Liver (tissue), 7 donors: ENCODE measurements at regions not wholly inside any gene's neighbourhood (a gene's known extent, or its start where the extent isn't known, plus 50 kb on each side); places are given as distances from the start of the nearest gene placed in this dataset.

Source experiments
- DNase-seq: peaks from one replicate; pipeline ENCODE4 v3.0.0-alpha.2; 2017; ENCODE audit warnings: low spot score
- H3K27ac ChIP-seq, 2 donors: one replicate each; pipeline ENCODE4 v1.7.0; 2013; ENCODE audit warnings: inconsistent platforms in 2 of 2, low read length in 2 of 2, control low read depth in 1 of 2, low read depth in 1 of 2, mild to moderate bottlenecking in 1 of 2
- H3K27me3 ChIP-seq, 4 donors: one replicate each; pipeline versions ENCODE4 v1.6.1 to v1.7.0; 2013; ENCODE audit warnings: low read length in 3 of 4, inconsistent platforms in 1 of 4, mild to moderate bottlenecking in 1 of 4, moderate library complexity in 1 of 4; ENCODE audit not compliant: control insufficient read depth in 4 of 4, insufficient read depth in 4 of 4
- H3K36me3 ChIP-seq, 4 donors: one replicate each; pipeline versions ENCODE4 v1.6.1 to v1.7.0; 2013; ENCODE audit warnings: low read length in 3 of 4, mild to moderate bottlenecking in 3 of 4, low read depth in 1 of 4, moderate library complexity in 1 of 4; ENCODE audit not compliant: control insufficient read depth in 4 of 4, insufficient read depth in 3 of 4
- H3K4me1 ChIP-seq, 4 donors: one replicate each; pipeline versions ENCODE4 v1.6.1 to v1.7.0; 2013; ENCODE audit warnings: low read length in 3 of 4, mild to moderate bottlenecking in 3 of 4, moderate library complexity in 1 of 4; ENCODE audit not compliant: control insufficient read depth in 4 of 4, insufficient read depth in 4 of 4
- H3K4me3 ChIP-seq, 3 donors: one replicate each; pipeline versions ENCODE4 v1.6.1 to v1.7.0; 2013; ENCODE audit warnings: low read length in 3 of 3, control low read depth in 1 of 3, low read depth in 1 of 3, mild to moderate bottlenecking in 1 of 3
- H3K9ac ChIP-seq, 2 donors: one replicate each; pipeline ENCODE4 v1.7.0; 2013; ENCODE audit warnings: low read length in 2 of 2, mild to moderate bottlenecking in 2 of 2, moderate library complexity in 2 of 2, control low read depth in 1 of 2, low read depth in 1 of 2
- H3K9me3 ChIP-seq, 4 donors: one replicate each; pipeline versions ENCODE4 v1.6.1 to v1.7.0; 2013; ENCODE audit warnings: low read length in 3 of 4; ENCODE audit not compliant: control insufficient read depth in 4 of 4
- ATF3 ChIP-seq: IDR thresholded peaks from 2 replicates; pipeline ENCODE4 v1.6.1; 2016; ENCODE audit warnings: antibody characterized with exemption
- FOXA1 ChIP-seq: IDR thresholded peaks from 2 replicates; pipeline ENCODE4 v1.6.1; 2016; ENCODE audit warnings: antibody characterized with exemption
- FOXA2 ChIP-seq: IDR thresholded peaks from 2 replicates; pipeline ENCODE4 v1.6.1; 2016; ENCODE audit warnings: antibody characterized with exemption
- HNF4A ChIP-seq, 2 donors: conservative IDR thresholded peaks; 2 replicates each; pipeline ENCODE4 v1.6.1; 2016; ENCODE audit warnings: antibody characterized with exemption in 2 of 2, mild to moderate bottlenecking in 2 of 2
- HNF4G ChIP-seq: IDR thresholded peaks from 2 replicates; pipeline ENCODE4 v1.6.1; 2016; ENCODE audit warnings: antibody characterized with exemption
- JUND ChIP-seq, 2 donors: IDR thresholded peaks; 2 replicates each; pipeline ENCODE4 v1.6.1; 2016; ENCODE audit warnings: antibody characterized with exemption in 2 of 2
- NR2F2 ChIP-seq: IDR thresholded peaks from 2 replicates; pipeline ENCODE4 v1.6.1; 2016; ENCODE audit warnings: antibody characterized with exemption
- RAD21 ChIP-seq, 2 donors: IDR thresholded peaks; 2 replicates each; pipeline ENCODE4 v1.6.1; 2016; ENCODE audit warnings: antibody characterized with exemption in 2 of 2, mild to moderate bottlenecking in 2 of 2
- SP1 ChIP-seq: IDR thresholded peaks from 2 replicates; pipeline ENCODE4 v1.6.1; 2018; ENCODE audit warnings: antibody characterized with exemption, mild to moderate bottlenecking
- TAF1 ChIP-seq: conservative IDR thresholded peaks from 2 replicates; pipeline ENCODE4 v1.6.1; 2016; ENCODE audit warnings: antibody characterized with exemption, mild to moderate bottlenecking
- ZBTB33 ChIP-seq: IDR thresholded peaks from 2 replicates; pipeline ENCODE4 v1.6.1; 2016; ENCODE audit warnings: antibody characterized with exemption
- WGBS: extraction: QIAGEN DNeasy Blood & Tissue Kit; methylation state at CpG from one replicate; pipeline ENCODE4 v1.1.7; 2013; 5-methylcytosine and 5-hydroxymethylcytosine counted together
- TF ChIP-seq, protein P1 (sequence below): IDR thresholded peaks from 2 replicates; pipeline ENCODE4 v1.6.1; 2016; ENCODE audit warnings: antibody characterized with exemption
- donor health status: healthy.
- donor health status: healthy.
- donor health status: healthy.
- donor health status: healthy.

DNA sequence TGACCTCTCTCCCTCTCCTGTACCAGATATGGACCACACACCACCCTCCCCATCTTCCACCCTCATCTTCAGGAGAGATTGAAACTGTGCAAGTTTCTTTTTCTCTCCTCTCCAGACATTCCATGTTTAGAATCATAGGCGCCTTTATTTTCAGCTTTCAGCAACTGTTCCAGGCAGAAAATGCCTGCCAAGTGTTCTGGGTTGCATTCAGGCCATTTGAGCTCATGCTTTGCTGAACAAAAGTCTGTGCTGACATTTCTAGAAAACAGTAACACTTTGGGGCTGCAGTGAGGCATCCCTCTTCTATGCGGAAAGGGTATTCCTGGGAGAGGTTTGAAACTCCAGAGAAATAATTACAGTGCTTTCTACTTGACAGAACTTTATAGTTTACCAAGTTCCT, 361.7 kb downstream of the GPAM start:
- DNase-seq = no peak
- WGBS = 84% methylated on average over 2 of the region's 2 CpGs
- TF ChIP-seq RAD21 (IDR thresholded peaks at IDR 0.05) (no peak), HNF4A (conservative IDR thresholded peaks at IDR 0.05) (no peak), ZBTB33 (no peak)

DNA sequence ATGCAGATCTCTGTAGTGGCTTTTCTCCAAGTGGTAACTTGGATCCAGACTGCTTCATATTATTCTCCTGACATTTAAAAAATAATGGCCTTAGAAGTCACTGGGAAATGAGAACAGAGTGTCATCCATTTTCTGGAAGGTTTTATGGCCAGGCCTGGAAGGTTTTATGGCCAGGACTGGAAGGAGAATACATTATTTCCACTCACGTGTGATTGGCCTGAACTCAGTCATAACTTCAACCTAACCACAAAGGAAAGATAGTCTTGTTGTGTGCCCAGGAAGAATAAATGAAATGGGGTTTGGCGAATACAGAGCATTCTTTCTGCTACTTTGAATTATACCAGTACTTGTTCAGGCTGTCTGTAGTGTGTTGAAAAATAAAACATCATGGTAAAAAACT, 360.9 kb downstream of the GPAM start:
- Histone ChIP-seq H3K9me3 (no peaks in the 10 kb centered on the region), H3K4me3 (no peak overlapping the region), H3K36me3 (no peaks in the 10 kb centered on the region), H3K27me3 (no peaks in the 10 kb centered on the region), H3K9ac (no peak overlapping the region), H3K27ac (no peak overlapping the region), H3K4me1 (no peaks in the 10 kb centered on the region)
- no peak for DNase-seq
- TF ChIP-seq JUND (IDR thresholded peaks at IDR 0.05) (no peak), FOXA2 (no peak), HNF4G (no peak), ATF3 (no peak), SP1 (no peak), TAF1 (no peak), ZBTB33 (no peak)
- TF ChIP-seq, protein P1, sequence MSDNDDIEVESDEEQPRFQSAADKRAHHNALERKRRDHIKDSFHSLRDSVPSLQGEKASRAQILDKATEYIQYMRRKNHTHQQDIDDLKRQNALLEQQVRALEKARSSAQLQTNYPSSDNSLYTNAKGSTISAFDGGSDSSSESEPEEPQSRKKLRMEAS = no peak
- 78% methylated on average over 2 of the region's 2 CpGs for WGBS

More for the DNA sequence above, 361.7 kb downstream of the GPAM start:
- no peaks in the 10 kb centered on the region for H3K4me1 ChIP-seq
- no peaks in the 10 kb centered on the region for H3K9me3 ChIP-seq
- no peaks in the 10 kb centered on the region for H3K27me3 ChIP-seq
- H3K27ac ChIP-seq = no peak overlapping the region
- no peaks in the 10 kb centered on the region for H3K36me3 ChIP-seq
- H3K9ac ChIP-seq = no peak overlapping the region
- no peak overlapping the region for H3K4me3 ChIP-seq

- 79% methylated on average over 5 of the region's 5 CpGs for WGBS
- Histone ChIP-seq H3K4me1 (no peaks in the 10 kb centered on the region), H3K9me3 (no peaks in the 10 kb centered on the region), H3K27ac (no peak overlapping the region), H3K4me3 (no peak overlapping the region), H3K9ac (no peak overlapping the region), H3K36me3 (no peaks in the 10 kb centered on the region), H3K27me3 (no peaks in the 10 kb centered on the region)
- TF ChIP-seq ATF3 (no peak), NR2F2 (no peak), HNF4A (conservative IDR thresholded peaks at IDR 0.05) (no peak), ZBTB33 (no peak), FOXA2 (no peak), FOXA1 (no peak), JUND (IDR thresholded peaks at IDR 0.05) (no peak)
- TF ChIP-seq, protein P1 = no peak
- no peak for DNase-seq
Observed at GRCh38 chr10:111824128-111824527, 359.4 kb downstream of the GPAM start.
